ENCODE measurements at regions not wholly inside any gene's neighbourhood (a gene's known extent, or its start where the extent isn't known, plus 50 kb on each side); places are given as distances from the start of the nearest gene placed in this dataset.
"Not testable (repeated sequence)": the region's sequence is repeated elsewhere in the genome, so short reads cannot be mapped to it uniquely, and the experiment has no call there.

DNA sequence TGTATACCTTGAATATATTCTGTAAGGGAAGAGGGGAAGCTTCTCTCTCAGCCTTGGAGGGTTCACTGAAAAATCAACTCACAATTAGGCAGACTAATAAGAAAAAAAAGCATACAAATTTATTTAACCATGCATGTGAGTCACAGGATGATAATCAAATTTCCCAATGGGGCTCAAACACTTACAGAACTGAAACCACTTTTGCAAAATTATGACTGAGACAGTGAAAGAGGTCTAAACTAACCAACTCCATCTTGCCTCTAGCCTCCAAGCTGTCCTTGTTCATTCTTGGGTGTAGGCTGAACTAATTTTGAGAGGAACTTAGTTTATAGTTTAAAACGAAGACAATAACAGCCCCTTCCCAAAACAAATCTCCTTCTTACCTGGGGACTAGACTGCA lies 618.3 kb upstream of the AUTS2 start:
- no peak overlapping the region for H3K4me3 ChIP-seq (ENCODE audit: low read depth, low read length)
- TF ChIP-seq, protein P1, sequence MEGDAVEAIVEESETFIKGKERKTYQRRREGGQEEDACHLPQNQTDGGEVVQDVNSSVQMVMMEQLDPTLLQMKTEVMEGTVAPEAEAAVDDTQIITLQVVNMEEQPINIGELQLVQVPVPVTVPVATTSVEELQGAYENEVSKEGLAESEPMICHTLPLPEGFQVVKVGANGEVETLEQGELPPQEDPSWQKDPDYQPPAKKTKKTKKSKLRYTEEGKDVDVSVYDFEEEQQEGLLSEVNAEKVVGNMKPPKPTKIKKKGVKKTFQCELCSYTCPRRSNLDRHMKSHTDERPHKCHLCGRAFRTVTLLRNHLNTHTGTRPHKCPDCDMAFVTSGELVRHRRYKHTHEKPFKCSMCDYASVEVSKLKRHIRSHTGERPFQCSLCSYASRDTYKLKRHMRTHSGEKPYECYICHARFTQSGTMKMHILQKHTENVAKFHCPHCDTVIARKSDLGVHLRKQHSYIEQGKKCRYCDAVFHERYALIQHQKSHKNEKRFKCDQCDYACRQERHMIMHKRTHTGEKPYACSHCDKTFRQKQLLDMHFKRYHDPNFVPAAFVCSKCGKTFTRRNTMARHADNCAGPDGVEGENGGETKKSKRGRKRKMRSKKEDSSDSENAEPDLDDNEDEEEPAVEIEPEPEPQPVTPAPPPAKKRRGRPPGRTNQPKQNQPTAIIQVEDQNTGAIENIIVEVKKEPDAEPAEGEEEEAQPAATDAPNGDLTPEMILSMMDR (IDR thresholded peaks at IDR 0.05; ENCODE audit: low read depth, low read length) = no peak
- H3K4me1 ChIP-seq = peaks cover 3% of the 10 kb centered on the region
- no peaks in the 10 kb centered on the region for H3K9me3 ChIP-seq
- H3K36me3 ChIP-seq = no peaks in the 10 kb centered on the region
- no peaks in the 10 kb centered on the region for H3K27me3 ChIP-seq
- no peak for DNase-seq

DNA sequence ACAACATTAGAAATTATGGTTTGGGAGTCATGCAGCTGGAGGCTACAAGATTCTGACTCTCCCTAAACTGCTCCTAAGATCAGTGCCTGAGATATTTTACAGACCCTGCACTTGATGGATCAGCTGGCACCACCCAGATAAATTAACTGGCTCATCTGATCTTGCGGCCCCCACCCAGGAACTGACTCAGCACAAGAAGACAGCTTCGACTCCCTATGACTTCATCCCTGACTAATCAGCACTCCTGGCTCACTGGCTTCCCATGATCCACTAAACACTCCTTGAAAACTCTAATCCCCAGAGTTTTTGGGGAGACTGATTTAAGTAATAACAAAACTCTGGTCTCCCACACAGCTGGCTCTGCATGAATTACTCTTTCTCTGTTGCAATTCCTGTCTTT lies 617.8 kb upstream of the AUTS2 start:
- DNase-seq = peak; percentile 43
- not testable (repeated sequence) for H3K9me3 ChIP-seq; H3K4me3 ChIP-seq (ENCODE audit: low read depth, low read length); H3K27me3 ChIP-seq; H3K4me1 ChIP-seq; H3K36me3 ChIP-seq

DNA sequence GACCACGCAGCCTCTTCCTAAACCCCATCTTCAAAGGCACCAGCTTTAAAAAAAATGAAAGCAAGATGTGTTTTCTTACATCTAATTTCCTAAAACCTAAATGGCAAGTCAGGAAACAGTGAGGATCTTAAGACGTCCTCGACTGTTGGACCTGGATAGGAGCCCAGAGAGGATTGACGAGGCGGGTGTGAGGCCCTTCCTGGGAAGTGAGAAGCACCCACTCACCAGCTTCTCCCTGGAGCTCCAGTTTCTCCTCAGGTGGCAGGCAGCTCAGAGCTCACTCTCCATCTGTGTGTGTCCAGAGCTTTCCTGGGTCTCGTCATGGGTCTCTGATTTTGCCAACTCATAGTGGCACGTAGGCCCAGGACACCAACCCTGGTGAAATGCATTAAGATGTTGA lies 614.0 kb upstream of the AUTS2 start:
- H3K4me3 ChIP-seq (ENCODE audit: low read depth, low read length) = no peak overlapping the region
- no peaks in the 10 kb centered on the region for H3K27me3 ChIP-seq
- TF ChIP-seq, protein P1 (IDR thresholded peaks at IDR 0.05; ENCODE audit: low read depth, low read length) = no peak
- H3K36me3 ChIP-seq = no peaks in the 10 kb centered on the region
- no peak for DNase-seq
- no peaks in the 10 kb centered on the region for H3K9me3 ChIP-seq
- H3K4me1 ChIP-seq = peaks cover 3% of the 10 kb centered on the region

DNA sequence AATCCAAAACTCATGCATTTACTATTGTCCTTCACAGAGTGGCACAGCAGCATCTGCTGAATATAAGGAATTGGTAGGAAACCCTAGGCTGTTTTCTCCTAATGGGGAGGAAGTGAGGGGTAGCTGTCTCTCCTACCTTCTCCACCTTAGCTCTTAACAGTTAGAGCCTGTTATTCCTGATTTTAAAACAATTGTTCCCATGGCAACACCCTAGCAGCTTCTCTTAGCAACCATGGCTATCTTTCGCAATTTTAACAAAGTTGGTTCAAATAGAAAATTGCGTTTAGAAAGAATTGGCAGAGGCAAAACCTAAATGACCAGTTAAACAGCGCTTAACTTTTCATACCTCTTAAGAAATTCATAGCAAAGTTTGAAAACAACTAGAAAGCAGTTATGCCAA lies 603.4 kb upstream of the AUTS2 start:
- H3K9me3 ChIP-seq = no peaks in the 10 kb centered on the region
- H3K27me3 ChIP-seq = no peaks in the 10 kb centered on the region
- no peaks in the 10 kb centered on the region for H3K36me3 ChIP-seq
- TF ChIP-seq, protein P1 (IDR thresholded peaks at IDR 0.05; ENCODE audit: low read depth, low read length) = no peak
- H3K4me1 ChIP-seq = no peaks in the 10 kb centered on the region
- no peak overlapping the region for H3K4me3 ChIP-seq (ENCODE audit: low read depth, low read length)
- DNase-seq = no peak

DNA sequence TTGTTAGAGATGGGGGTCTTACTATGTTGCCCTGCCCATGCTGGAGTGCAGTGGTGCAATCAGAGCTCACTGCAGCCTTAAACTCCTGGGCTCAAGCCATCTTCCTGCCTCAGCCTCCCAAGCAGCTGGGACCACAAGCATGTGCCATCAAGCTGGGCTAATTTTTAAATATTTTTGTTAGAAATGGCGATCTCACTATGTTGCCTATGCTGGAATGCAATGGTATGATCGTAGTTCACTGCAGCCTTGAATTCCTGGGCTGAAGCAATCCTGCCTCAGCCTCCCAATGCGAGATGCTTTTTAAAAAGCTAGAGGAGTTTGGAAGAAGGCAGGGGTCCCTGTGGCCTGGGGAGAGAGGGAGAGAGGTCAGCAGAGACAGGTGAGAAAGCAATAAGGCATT lies 600.1 kb upstream of the AUTS2 start:
- no peaks in the 10 kb centered on the region for H3K9me3 ChIP-seq
- no peaks in the 10 kb centered on the region for H3K36me3 ChIP-seq
- DNase-seq = no peak
- TF ChIP-seq, protein P1 (IDR thresholded peaks at IDR 0.05; ENCODE audit: low read depth, low read length) = no peak
- H3K4me1 ChIP-seq = no peaks in the 10 kb centered on the region
- H3K4me3 ChIP-seq (ENCODE audit: low read depth, low read length) = no peak overlapping the region
- H3K27me3 ChIP-seq = no peaks in the 10 kb centered on the region

DNA sequence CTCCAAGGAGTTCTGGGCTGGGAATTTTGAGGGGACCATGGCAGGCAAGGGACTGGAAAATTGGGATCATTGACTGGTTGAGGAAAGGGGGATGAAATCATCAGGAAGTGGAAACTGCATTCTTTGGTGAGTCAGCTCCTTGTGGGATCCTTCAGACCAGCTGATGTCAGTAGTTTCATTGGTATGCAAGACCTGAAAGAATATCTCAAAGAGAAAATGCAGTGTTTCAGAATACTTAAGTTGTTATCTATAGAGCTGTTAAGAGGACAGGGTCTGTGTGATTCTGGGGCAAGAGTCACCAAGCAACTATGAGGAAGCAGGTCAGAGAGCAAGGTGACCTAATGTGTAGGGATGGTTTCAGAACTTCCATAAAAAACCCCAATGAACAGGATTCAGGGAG lies 595.9 kb upstream of the AUTS2 start:
- Histone ChIP-seq H3K4me3 (ENCODE audit: low read depth, low read length) (no peak overlapping the region), H3K36me3 (no peaks in the 10 kb centered on the region), H3K9me3 (no peaks in the 10 kb centered on the region), H3K27me3 (no peaks in the 10 kb centered on the region), H3K4me1 (no peaks in the 10 kb centered on the region)
- no peak for DNase-seq
- TF ChIP-seq, protein P1 (IDR thresholded peaks at IDR 0.05; ENCODE audit: low read depth, low read length) = no peak

DNA sequence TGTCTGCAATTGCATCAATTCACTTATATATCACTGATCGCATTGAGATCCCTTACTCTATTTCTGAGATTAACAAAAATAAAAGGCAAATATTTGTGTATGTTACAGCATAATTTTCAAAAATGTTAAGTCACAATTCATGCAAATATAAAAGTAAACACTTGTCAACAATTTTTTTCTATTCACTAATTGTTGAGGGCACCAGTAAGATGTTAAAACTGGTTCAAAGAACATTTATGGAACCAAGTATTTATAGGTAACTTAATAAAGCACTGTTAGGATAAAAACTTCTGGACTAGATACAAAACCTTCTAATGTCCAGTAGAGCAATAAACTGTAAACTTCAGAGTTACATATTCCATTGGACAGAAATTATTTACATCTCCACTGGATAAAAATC lies 586.1 kb upstream of the AUTS2 start:
- Histone ChIP-seq H3K27me3 (no peaks in the 10 kb centered on the region), H3K4me3 (ENCODE audit: low read depth, low read length) (no peak overlapping the region), H3K4me1 (no peaks in the 10 kb centered on the region), H3K9me3 (no peaks in the 10 kb centered on the region), H3K36me3 (no peaks in the 10 kb centered on the region)
- TF ChIP-seq, protein P1 (IDR thresholded peaks at IDR 0.05; ENCODE audit: low read depth, low read length) = no peak
- no peak for DNase-seq
